ENCODE measurements at regions not wholly inside any gene's neighbourhood (a gene's known extent, or its start where the extent isn't known, plus 50 kb on each side); places are given as distances from the start of the nearest gene placed in this dataset.

DNA sequence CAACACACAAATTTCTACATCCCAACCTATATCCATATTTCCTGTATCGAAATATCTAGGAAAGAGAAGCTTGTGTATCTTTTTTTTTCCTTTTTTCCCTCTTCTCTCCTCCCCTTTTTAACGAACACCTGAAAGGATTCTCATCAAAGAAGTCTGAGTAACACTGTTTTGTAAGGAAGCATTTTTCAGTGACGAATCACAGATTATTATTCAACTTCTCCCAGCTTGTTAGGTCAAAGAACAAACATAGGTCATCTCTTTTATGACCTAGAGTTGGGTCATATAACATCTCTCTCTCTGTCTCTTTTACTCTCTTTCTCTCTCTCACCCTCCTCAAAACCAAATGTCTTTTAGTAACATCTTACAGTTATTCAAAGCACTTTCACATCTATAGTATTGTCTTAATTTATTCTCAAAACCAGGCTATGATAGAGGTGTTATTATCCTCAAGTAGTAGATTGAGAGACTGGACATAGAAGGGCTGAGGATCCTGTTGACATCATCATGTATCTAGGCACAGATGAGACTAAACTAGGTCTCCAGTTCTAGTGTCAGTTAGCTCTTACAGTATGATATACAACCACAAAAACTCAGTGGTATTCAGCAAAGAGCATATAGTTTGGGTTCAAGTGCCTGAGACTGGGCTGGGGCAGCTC is 80.1 kb upstream of the SPOPL start:
- TF ChIP-seq EZH2 (IDR thresholded peaks at IDR 0.05; ENCODE audit: borderline replicate concordance, low read depth, low read length, severe bottlenecking): no peak
- TF ChIP-seq, protein P1, sequence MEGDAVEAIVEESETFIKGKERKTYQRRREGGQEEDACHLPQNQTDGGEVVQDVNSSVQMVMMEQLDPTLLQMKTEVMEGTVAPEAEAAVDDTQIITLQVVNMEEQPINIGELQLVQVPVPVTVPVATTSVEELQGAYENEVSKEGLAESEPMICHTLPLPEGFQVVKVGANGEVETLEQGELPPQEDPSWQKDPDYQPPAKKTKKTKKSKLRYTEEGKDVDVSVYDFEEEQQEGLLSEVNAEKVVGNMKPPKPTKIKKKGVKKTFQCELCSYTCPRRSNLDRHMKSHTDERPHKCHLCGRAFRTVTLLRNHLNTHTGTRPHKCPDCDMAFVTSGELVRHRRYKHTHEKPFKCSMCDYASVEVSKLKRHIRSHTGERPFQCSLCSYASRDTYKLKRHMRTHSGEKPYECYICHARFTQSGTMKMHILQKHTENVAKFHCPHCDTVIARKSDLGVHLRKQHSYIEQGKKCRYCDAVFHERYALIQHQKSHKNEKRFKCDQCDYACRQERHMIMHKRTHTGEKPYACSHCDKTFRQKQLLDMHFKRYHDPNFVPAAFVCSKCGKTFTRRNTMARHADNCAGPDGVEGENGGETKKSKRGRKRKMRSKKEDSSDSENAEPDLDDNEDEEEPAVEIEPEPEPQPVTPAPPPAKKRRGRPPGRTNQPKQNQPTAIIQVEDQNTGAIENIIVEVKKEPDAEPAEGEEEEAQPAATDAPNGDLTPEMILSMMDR (IDR thresholded peaks at IDR 0.05; ENCODE audit: borderline replicate concordance, extremely low read depth, low read length, poor library complexity, severe bottlenecking): no peak
- H3K9me3 ChIP-seq (ENCODE audit: insufficient read depth, low read length, severe bottlenecking): no peaks in the 10 kb centered on the region
- no peak overlapping the region for H3K27ac ChIP-seq (ENCODE audit: low read length)
- no peak overlapping the region for H3K9ac ChIP-seq (ENCODE audit: low read depth, low read length)
- H3K4me3 ChIP-seq (ENCODE audit: low read depth in 1 of 2, low read length in 2 of 2): no peak overlapping the region
- no peak for ATAC-seq (ENCODE audit: insufficient read depth, low read depth)
- no peak overlapping the region for H2AFZ ChIP-seq (ENCODE audit: low read depth, low read length)
- H3K4me1 ChIP-seq (ENCODE audit: insufficient read depth, low read length): no peaks in the 10 kb centered on the region
- DNase-seq: no peak
- H3K36me3 ChIP-seq (ENCODE audit: insufficient read depth, low read length): no peaks in the 10 kb centered on the region
- no peaks in the 10 kb centered on the region for H3K27me3 ChIP-seq (ENCODE audit: insufficient read depth, low read length, poor library complexity)
- no peaks in the 10 kb centered on the region for H3K79me2 ChIP-seq (ENCODE audit: insufficient read depth, low read length)
- no peaks in the 10 kb centered on the region for H4K20me1 ChIP-seq (ENCODE audit: insufficient read depth, low read length)
- H3K4me2 ChIP-seq (ENCODE audit: insufficient read depth, low read length): no peak overlapping the region

DNA sequence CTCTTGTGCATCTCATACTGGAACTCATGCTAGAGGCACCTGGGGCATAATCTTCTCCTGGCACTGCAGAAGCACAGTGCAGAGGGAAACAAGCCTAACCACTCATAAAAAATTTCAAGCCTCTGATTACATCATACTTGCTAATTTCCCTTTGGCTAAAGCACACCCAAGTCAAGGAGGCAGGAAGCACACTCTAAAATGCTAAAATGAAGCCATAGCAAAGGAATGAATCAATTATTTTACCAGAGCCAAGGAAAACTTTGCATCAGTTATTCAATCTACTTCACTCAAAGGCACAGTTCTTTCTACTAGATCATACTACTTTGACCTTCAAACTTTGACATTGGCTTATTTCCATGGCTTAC is 79.6 kb upstream of the SPOPL start:
- no peaks in the 10 kb centered on the region for H3K36me3 ChIP-seq (ENCODE audit: insufficient read depth, low read length)
- H3K4me1 ChIP-seq (ENCODE audit: insufficient read depth, low read length): no peaks in the 10 kb centered on the region
- H4K20me1 ChIP-seq (ENCODE audit: insufficient read depth, low read length): no peaks in the 10 kb centered on the region
- no peak overlapping the region for H3K27ac ChIP-seq (ENCODE audit: low read length)
- no peak overlapping the region for H3K4me2 ChIP-seq (ENCODE audit: insufficient read depth, low read length)
- H3K27me3 ChIP-seq (ENCODE audit: insufficient read depth, low read length, poor library complexity): no peaks in the 10 kb centered on the region
- H3K9ac ChIP-seq (ENCODE audit: low read depth, low read length): no peak overlapping the region
- no peak overlapping the region for H3K4me3 ChIP-seq (ENCODE audit: low read depth in 1 of 2, low read length in 2 of 2)
- no peak for TF ChIP-seq EZH2 (IDR thresholded peaks at IDR 0.05; ENCODE audit: borderline replicate concordance, low read depth, low read length, severe bottlenecking)
- TF ChIP-seq, protein P1 (IDR thresholded peaks at IDR 0.05; ENCODE audit: borderline replicate concordance, extremely low read depth, low read length, poor library complexity, severe bottlenecking): no peak
- no peak for DNase-seq
- no peak overlapping the region for H2AFZ ChIP-seq (ENCODE audit: low read depth, low read length)
- H3K9me3 ChIP-seq (ENCODE audit: insufficient read depth, low read length, severe bottlenecking): no peaks in the 10 kb centered on the region
- ATAC-seq (ENCODE audit: insufficient read depth, low read depth): no peak
- no peaks in the 10 kb centered on the region for H3K79me2 ChIP-seq (ENCODE audit: insufficient read depth, low read length)

DNA sequence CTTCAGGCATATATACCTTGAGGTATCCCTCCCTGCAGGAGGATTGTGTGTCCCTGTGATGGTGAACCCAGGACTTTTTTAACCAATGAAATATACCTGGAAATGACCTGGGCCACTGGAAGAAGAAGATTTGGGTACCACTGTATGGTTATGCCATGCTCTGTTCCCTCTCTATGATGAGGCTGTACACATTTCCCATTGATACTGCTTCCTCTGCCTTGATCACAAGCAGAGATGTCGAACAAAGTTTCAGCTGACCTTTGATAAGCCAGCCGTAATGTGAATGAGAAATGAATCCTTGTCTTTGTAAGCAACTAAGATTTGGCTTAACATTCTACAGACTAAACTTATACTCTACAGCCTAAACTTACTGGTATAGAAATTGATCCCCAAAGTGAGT is 78.4 kb upstream of the SPOPL start:
- H3K36me3 ChIP-seq (ENCODE audit: insufficient read depth, low read length): no peaks in the 10 kb centered on the region
- H3K9ac ChIP-seq (ENCODE audit: low read depth, low read length): no peak overlapping the region
- no peak for ATAC-seq (ENCODE audit: insufficient read depth, low read depth)
- DNase-seq: no peak
- H3K9me3 ChIP-seq (ENCODE audit: insufficient read depth, low read length, severe bottlenecking): no peaks in the 10 kb centered on the region
- H3K4me3 ChIP-seq (ENCODE audit: low read depth in 1 of 2, low read length in 2 of 2): no peak overlapping the region
- no peaks in the 10 kb centered on the region for H4K20me1 ChIP-seq (ENCODE audit: insufficient read depth, low read length)
- no peak overlapping the region for H3K4me2 ChIP-seq (ENCODE audit: insufficient read depth, low read length)
- H2AFZ ChIP-seq (ENCODE audit: low read depth, low read length): no peak overlapping the region
- no peak overlapping the region for H3K27ac ChIP-seq (ENCODE audit: low read length)
- H3K27me3 ChIP-seq (ENCODE audit: insufficient read depth, low read length, poor library complexity): no peaks in the 10 kb centered on the region
- TF ChIP-seq, protein P1 (IDR thresholded peaks at IDR 0.05; ENCODE audit: borderline replicate concordance, extremely low read depth, low read length, poor library complexity, severe bottlenecking): no peak
- TF ChIP-seq EZH2 (IDR thresholded peaks at IDR 0.05; ENCODE audit: borderline replicate concordance, low read depth, low read length, severe bottlenecking): no peak
- no peaks in the 10 kb centered on the region for H3K79me2 ChIP-seq (ENCODE audit: insufficient read depth, low read length)
- no peaks in the 10 kb centered on the region for H3K4me1 ChIP-seq (ENCODE audit: insufficient read depth, low read length)
